GM18517 (cell line): ENCODE measurements at regions not wholly inside any gene's neighbourhood (a gene's known extent, or its start where the extent isn't known, plus 50 kb on each side); places are given as distances from the start of the nearest gene placed in this dataset.
"Not testable (repeated sequence)": the region's sequence is repeated elsewhere in the genome, so short reads cannot be mapped to it uniquely, and the experiment has no call there.

ENCODE experiments used
- ATAC-seq: cut with Tn5 transposase; IDR thresholded peaks from one replicate; pipeline ENCODE4 v1.9.1; 2021; ENCODE audit warnings: mild to moderate bottlenecking, moderate library complexity; ENCODE audit not compliant: unreplicated experiment

DNA sequence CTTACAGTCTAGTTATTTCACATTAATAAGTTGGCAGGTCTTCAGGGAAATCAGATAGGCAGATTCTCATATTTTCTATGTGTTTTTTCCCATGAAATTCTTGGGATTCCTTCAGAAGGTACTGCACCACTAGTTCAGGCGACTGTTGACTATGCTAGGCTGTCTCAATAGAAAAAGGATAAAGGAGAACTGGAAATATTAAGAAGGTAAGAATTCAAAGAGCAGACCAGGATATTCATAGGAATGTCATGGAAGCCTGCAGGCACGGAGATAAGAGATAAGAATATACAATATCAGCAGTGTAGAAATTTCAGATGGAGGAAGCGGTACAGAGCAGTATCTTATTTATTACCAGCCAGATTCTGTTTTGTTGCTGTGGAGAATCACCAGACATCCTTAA, 432.1 kb upstream of the MDFIC2 start:
- no peak for ATAC-seq

DNA sequence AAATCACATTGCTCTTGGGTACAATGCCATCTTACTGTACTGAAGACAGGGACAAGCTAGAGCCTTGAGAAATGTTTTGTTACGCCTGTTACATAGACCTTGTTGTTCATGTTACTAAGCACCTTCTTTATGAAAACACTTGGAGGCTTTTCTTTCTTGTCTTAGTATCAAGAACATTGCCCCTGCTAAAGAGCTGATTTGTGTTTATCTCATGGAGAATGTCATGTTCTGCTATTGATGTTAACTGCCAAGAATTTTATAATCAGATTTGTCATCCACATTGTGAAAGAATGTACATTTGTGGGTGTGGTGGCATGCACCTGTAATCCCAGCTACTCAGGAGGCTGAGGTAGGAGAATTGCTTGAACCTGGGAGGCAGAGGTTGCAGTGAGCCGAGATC, 431.3 kb upstream of the MDFIC2 start:
- ATAC-seq: no peak

DNA sequence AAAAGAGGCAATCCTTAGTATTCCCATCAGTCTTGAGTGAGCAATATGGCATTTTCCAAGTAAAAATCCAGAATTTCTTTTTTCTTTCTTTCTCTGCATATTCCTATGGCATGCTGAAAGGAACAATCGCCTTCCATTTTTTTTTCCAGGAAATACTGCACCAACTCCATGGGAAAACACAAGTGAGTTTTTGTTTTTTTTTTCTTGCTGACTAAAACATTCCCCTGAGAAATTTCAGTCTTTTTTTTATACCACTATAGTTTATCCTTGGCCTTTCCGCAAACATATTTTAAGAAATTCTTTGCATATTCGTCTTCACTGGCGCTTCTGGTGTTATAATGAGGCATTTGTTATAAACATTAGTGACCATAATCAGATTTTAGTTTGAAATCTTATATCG, 429.6 kb upstream of the MDFIC2 start:
- no peak for ATAC-seq

DNA sequence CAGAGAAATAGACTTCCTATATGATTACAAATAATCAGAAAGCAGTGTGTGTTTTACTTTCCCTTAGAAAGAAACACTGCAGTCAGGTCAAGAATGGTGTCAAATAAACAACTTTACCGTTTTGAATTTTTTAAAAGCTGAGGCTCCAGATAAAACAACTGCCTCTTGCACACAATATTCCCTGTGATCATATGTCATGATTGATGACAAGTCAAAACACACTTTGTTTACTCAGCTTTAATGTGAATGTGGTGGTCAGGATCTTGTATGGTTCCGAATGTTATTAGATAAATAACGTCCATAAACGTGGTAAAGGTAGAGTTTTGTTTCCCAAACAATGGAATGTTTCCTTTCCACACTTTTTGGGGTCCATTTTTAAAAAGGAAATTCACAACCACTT, 428.4 kb upstream of the MDFIC2 start:
- ATAC-seq: no peak

- ATAC-seq: no peak
These were observed 427.6 kb upstream of the MDFIC2 start for GRCh38 chr3:70740071-70740470.

GRCh38 chr3:70738291-70738681, 425.8 kb upstream of the MDFIC2 start:
- no peak for ATAC-seq

GRCh38 chr3:70737666-70738290, 425.3 kb upstream of the MDFIC2 start:
- no peak for ATAC-seq

DNA sequence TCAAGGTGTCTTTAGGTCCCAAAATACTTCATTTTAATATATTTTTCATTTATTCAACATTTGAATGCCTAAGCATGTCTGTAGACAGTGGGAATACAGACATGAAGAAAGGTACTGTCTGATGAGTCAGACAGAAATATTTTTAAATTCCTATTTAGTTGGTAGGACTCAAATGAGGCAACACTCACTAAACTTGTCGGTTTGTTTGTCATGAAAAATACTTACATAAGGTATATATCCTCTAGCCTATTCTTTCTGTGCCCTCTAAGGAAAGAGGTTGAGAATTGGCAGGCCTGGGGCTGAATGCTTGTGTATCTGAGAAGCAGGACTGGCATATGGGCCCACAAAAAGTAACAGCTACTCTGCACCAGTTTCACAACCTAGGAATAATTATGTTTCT, 423.6 kb upstream of the MDFIC2 start:
- no peak for ATAC-seq

- ATAC-seq: no peak
These were observed 422.3 kb upstream of the MDFIC2 start for GRCh38 chr3:70734756-70735155.

DNA sequence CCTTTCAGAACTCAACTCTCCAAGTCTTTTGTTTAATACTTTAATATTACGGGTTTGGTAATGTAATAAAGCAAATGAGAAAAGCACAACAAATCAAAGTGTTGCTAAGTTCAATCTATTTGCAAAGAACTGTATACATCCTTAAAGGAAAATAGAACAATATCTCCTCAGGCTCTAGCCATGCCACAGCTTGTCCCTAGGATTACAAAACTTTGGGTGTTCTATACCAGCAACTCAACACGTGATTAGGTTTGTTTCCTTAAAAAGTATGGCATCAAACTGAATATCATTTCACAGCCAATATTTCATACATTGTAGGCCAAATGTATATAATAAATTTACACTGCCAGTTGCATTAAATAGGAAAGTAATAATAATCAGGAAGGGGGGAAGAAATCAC, 418.6 kb upstream of the MDFIC2 start:
- no peak for ATAC-seq

DNA sequence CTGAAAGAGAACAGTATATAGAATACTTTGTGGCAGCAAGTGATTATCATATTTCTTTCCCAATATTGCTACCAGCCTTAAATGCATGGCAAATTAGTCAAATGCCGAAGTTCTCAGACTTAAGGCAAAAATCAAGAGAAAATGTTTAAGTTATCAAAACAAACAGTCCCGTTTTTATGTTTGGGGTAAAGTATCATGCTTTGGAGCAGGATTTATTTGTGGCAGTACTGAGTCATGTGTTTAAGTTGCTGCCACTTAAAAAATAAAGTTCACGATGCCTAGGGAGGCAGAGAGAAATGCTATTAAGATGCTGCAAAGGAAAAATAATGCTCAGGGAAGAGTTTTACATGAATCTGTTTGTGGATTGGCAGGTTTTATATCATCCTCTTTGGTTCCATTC, 417.4 kb upstream of the MDFIC2 start:
- ATAC-seq: no peak

DNA sequence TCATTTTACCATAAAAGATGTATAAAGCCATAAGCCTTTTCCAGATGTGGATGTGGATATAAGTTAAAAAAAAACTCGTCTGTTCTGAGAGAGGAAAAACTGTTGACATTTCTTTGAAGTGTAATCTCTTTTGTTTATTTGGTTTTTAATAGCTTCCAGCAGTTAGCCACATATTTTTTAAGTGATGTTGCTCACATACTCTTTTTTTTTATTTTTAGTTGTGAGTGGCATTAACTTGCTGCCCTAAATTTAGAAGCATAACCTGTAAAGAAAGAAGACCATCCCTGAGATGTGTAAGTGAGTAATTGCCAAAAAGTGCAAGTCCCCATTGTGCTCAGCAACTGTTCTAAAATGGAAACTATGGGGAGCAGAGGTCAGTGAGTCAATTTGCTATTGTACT, 415.9 kb upstream of the MDFIC2 start:
- no peak for ATAC-seq

DNA sequence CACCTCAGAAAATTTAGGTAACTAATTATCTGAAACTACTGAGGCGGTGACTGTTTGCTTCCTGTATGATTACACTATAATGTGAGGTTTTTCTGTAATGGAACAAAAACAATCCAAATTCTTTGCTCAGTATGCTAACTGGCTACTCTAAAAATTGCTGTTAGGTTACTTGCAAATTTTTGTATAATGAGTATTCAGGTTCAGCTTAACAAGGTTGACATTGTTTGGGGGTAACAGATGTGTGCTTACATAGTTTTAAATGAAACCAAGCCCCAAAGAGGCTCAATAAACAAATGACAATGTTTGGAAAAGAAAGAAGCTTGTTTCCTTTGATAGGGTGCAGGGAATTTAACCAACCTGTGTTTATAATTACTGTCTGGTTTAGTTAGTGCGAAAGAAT, 414.5 kb upstream of the MDFIC2 start:
- no peak for ATAC-seq

- ATAC-seq: no peak
These were observed 413.9 kb upstream of the MDFIC2 start for GRCh38 chr3:70726096-70726938.

DNA sequence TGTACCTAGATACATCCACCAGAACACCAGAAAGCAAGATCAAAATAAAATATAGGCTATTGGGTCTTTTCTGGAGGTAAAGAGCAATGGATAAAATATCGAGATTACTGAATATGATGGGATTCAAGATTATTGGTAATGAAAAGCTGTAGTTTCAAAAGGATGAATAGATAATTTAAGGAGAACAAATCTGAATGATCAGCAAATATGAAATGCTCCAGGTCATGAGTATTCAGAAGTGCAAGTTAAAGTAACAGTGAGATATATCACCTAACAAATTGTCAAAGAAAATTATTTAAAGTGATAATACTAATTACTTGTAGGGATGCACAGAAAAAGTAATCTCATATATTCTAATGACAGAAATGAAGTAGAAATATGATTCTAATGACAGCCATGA, 409.6 kb upstream of the MDFIC2 start:
- ATAC-seq: no peak

DNA sequence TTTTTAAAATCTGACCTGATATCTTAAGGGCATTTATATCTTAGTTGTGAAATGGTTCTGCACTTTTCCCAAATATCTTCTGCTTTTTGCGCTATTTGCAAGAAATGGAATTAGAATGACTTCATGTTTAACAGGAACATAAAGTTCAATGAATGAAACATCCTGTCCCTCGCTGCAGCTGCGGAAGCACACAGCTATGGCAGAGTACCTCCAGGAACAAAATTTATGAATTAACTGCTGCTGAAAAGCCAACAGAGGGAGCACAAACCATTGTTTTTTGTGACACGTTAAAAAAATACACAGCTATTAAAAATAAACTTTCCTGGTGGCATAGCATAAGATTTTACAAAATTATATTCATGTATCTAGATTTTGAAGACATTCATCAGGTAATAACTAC, 404.4 kb upstream of the MDFIC2 start:
- ATAC-seq: no peak

DNA sequence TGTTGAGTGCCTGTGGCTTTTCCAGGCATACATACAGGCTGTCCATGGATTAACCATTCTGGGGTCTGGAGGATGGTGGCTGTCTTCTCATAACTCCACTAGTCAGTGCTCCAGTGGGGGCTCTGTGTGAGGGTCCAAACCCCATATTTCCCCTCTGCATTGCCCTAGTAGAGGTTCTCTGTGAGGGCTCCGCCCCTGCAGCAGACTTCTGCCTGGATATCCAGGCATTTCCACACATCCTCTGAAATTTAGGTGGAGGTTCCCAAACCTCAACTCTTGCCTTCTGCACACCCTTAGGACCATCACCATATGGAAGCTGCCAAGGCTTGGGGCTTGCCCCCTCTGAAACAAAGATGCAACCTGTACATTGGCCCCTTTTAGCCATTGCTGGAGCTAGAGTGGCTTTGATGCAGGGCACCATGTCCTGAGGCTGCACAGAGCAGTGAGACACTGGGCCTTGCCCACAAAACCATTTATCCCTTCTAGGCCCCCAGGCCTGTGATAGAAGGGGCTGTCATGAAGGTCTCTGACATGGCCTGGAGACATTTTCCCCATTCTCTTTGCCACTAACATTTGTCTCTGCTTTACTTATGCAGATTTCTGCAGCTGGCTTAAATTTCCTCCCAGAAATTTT, 400.1 kb upstream of the MDFIC2 start:
- ATAC-seq: no peak

GRCh38 chr3:70703305-70704102, 391.1 kb upstream of the MDFIC2 start:
- no peak for ATAC-seq

GRCh38 chr3:70702132-70702531, 389.7 kb upstream of the MDFIC2 start:
- no peak for ATAC-seq

GRCh38 chr3:70684701-70685100, 372.3 kb upstream of the MDFIC2 start:
- no peak for ATAC-seq

DNA sequence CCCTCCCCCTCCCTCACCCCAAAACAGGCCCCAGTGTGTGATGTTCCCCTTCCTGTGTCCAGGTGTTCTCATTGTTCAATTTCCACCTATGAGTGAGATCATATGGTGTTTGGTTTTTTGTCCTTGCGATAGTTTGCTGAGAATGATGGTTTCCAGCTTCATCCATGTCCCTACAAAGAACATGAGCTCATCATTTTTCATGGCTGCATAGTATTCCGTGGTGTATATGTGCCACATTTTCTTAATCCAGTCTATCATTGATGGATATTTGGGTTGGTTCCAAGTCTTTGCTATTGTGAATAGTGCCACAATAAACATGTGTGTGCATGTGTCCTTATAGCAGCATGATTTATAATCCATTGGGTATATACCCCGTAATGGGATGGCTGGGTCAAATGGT, 363.4 kb upstream of the MDFIC2 start:
- not testable (repeated sequence) for ATAC-seq
